Ovary (tissue), 7 donors: ENCODE measurements at regions not wholly inside any gene's neighbourhood (a gene's known extent, or its start where the extent isn't known, plus 50 kb on each side); places are given as distances from the start of the nearest gene placed in this dataset.

Experiments used
- DNase-seq, 5 donors: peaks; one replicate each; pipeline ENCODE4 v3.0.0-alpha.2; 2019 to 2020
- H3K27ac ChIP-seq, 2 donors: fragments of 200-600 bp; one replicate each; pipeline versions ENCODE4 v1.5.1 to v1.8.0; 2019 to 2022
- H3K27me3 ChIP-seq: fragments of 200-600 bp; one replicate; pipeline ENCODE4 v1.8.0; 2022
- H3K36me3 ChIP-seq: fragments of 200-600 bp; sonication (generic); one replicate; pipeline ENCODE4 v1.5.1; 2019
- H3K4me1 ChIP-seq: one replicate; pipeline ENCODE4 v1.8.1; 2013; ENCODE audit warnings: mild to moderate bottlenecking, moderate library complexity; ENCODE audit not compliant: insufficient read depth
- H3K4me3 ChIP-seq: fragments of 200-600 bp; sonication (generic); one replicate; pipeline ENCODE4 v1.5.1; 2017
- H3K9me3 ChIP-seq, 2 donors: fragments of 200-600 bp in 1 of 2; sonication (generic) in 1 of 2; one replicate each; pipeline versions ENCODE4 v1.5.1 to v1.8.1; 2013 to 2019; ENCODE audit warnings: mild to moderate bottlenecking in 1 of 2, moderate library complexity in 1 of 2
- EP300 ChIP-seq: sonication (generic); formaldehyde crosslinking; IDR thresholded peaks from one replicate; pipeline ENCODE4 v1.6.1; 2017; ENCODE audit warnings: antibody characterized with exemption
- POLR2A ChIP-seq: fragments of 450-650 bp; IDR thresholded peaks from one replicate; pipeline ENCODE4 v1.6.1; 2017; ENCODE audit warnings: antibody characterized with exemption, mild to moderate bottlenecking, moderate library complexity
- WGBS, 3 donors: extraction: QIAGEN DNeasy Blood & Tissue Kit in 1 of 3; methylation state at CpG; one replicate each; pipeline versions ENCODE4 v1.1.5 to v1.1.7; 2013 to 2017; 5-methylcytosine and 5-hydroxymethylcytosine counted together
- intact Hi-C, 4 donors: fragments of 100-400 bp; cut with DNase I; formaldehyde crosslinking; loops; one replicate each; pipeline versions ENCODE4 v1.11.0 to v1.15.1; 2022 to 2023
- TF ChIP-seq, protein P1 (sequence below), 3 donors: fragments of 450-650 bp in 2 of 3; fragments of 200-600 bp in 1 of 3; IDR thresholded peaks; one replicate each; pipeline versions ENCODE4 v1.5.1 to v1.8.0; 2016 to 2022; ENCODE audit warnings: antibody characterized with exemption in 3 of 3, mild to moderate bottlenecking in 1 of 3
- donor health status: DM: no; HTN: no; CAD: no; lungs with moderate emphysema.
- donor health status: DM: no; HTN: no; CAD: no.
- donor health status: Bipolar disorder and iron deficiency.
- donor health status: DM: no; HTN: no; CAD: no.
- donor health status: DM: yes; HTN: yes; CAD: no.

DNA sequence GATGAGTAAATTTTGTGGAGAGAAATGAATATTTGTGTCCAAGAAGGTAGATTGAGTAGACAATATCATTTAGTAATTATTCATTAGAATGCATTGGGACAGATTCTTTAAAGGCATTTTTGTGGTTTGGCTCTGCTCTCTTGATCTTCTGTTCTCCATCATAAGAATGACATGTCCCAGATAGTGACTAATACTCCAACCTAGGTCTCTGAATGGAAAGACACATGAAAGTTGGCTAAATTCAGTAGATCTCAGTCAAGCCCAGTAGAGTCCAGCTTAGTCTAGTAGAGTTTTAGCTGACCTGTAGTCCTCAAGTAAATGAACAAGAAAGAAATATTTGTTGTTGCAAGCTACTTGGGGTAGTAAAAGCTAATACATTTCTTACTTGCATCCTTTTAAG, 61.8 kb upstream of the DNAH14 start:
- DNase-seq, result no peak
- no peaks in the 10 kb centered on the region for H3K27me3 ChIP-seq
- TF ChIP-seq POLR2A (no peak), EP300 (no peak)
- TF ChIP-seq, protein P1, sequence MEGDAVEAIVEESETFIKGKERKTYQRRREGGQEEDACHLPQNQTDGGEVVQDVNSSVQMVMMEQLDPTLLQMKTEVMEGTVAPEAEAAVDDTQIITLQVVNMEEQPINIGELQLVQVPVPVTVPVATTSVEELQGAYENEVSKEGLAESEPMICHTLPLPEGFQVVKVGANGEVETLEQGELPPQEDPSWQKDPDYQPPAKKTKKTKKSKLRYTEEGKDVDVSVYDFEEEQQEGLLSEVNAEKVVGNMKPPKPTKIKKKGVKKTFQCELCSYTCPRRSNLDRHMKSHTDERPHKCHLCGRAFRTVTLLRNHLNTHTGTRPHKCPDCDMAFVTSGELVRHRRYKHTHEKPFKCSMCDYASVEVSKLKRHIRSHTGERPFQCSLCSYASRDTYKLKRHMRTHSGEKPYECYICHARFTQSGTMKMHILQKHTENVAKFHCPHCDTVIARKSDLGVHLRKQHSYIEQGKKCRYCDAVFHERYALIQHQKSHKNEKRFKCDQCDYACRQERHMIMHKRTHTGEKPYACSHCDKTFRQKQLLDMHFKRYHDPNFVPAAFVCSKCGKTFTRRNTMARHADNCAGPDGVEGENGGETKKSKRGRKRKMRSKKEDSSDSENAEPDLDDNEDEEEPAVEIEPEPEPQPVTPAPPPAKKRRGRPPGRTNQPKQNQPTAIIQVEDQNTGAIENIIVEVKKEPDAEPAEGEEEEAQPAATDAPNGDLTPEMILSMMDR (IDR thresholded peaks at IDR 0.05), result no peak
- H3K4me3 ChIP-seq, result no peak overlapping the region
- H3K4me1 ChIP-seq, result no peaks in the 10 kb centered on the region
- no peak overlapping the region for H3K27ac ChIP-seq
- H3K36me3 ChIP-seq, result no peaks in the 10 kb centered on the region
- no peaks in the 10 kb centered on the region for H3K9me3 ChIP-seq
- intact Hi-C loops, result no loop called here

DNA sequence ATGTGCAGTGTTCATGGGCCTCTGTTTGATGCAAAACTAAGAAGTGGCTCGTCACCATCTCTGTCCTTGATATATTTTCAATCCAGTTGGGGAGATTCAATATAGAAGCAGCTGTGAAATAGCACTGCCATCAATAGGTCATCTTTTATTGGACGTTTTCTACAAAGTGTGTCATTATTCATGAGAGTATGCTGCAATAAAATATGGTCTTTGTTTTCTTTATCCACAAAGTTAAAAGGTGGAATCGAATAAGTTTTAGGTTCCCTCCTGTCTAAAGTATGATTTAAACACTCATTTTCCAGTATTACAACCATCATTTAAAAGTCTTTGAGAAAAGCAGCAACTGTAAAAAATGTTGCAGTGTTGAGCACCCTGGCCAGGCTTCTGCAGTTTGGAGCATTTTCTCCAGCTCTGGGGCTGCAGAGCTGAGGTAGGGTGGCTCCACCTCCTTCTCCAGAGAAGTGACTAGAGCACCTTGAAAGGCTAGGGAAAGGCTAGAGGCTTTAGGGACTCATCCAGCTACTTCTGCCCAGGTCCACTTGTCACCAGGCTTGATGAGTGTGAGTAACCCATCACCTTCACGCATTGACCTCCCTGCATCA, 56.5 kb upstream of the DNAH14 start:
- H3K36me3 ChIP-seq, result no peaks in the 10 kb centered on the region
- H3K27ac ChIP-seq, result no peak overlapping the region
- TF ChIP-seq POLR2A (no peak), EP300 (no peak)
- TF ChIP-seq, protein P1 (IDR thresholded peaks at IDR 0.05), result no peak
- intact Hi-C loops, result no loop called here
- no peaks in the 10 kb centered on the region for H3K27me3 ChIP-seq
- no peaks in the 10 kb centered on the region for H3K9me3 ChIP-seq
- H3K4me3 ChIP-seq, result no peak overlapping the region
- 55 to 62% (median 55%) methylated on average over 4 of the region's 4 CpGs for WGBS, 3 donors
- DNase-seq, result no peak
- H3K4me1 ChIP-seq, result no peaks in the 10 kb centered on the region

DNA sequence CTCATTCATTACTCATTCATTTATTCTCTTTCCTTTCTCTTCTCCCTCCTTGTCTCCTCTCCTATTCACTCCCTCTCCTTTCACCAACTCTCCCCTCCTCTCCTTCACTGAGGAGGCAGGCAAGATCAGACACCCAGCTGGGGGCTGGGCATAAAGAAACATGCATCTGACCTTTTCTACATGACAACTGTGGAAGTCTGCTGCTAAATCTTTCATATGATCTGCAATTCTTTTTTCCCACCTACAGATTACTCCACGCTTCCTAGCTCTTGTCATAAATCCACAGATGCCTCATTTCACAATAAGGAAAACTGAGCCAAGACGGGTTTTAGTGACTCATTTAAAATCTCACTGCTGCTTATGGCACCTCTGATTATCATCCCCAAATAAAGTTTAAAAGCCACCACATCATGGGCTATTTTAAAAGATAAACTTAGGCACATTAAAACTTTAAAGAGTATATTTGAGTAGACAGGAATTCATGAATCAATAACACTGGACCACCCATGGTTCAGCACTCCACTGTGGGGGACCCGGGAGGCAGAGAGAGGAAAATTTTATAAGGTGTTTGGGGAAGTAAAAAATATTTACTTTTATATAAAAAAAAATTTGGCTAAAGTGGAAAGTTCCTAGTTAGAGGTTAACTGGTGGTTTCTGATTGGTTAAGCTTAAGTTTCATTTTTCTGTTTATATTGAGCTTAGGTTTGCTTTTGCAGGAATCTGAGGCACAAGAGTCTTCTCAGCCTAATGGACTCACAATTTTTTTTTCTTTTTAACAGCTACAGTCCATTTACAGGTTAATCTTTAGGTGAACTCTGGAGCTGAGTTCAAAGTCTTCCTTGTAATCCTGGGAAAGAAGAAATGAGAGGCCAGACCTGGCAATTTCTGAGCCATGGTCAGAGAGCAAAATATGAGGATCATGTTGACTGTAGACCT, 55.8 kb upstream of the DNAH14 start:
- no peak for DNase-seq
- H3K36me3 ChIP-seq, result no peaks in the 10 kb centered on the region
- H3K27ac ChIP-seq, result no peak overlapping the region
- no peaks in the 10 kb centered on the region for H3K27me3 ChIP-seq
- no peak overlapping the region for H3K4me3 ChIP-seq
- no peaks in the 10 kb centered on the region for H3K4me1 ChIP-seq
- H3K9me3 ChIP-seq, result no peaks in the 10 kb centered on the region
- TF ChIP-seq EP300 (no peak), POLR2A (no peak)
- TF ChIP-seq, protein P1 (IDR thresholded peaks at IDR 0.05), result no peak
- intact Hi-C loops, result no loop called here
- 8 to 15% (median 10%) methylated on average over 3 of the region's 3 CpGs for WGBS, 3 donors

DNA sequence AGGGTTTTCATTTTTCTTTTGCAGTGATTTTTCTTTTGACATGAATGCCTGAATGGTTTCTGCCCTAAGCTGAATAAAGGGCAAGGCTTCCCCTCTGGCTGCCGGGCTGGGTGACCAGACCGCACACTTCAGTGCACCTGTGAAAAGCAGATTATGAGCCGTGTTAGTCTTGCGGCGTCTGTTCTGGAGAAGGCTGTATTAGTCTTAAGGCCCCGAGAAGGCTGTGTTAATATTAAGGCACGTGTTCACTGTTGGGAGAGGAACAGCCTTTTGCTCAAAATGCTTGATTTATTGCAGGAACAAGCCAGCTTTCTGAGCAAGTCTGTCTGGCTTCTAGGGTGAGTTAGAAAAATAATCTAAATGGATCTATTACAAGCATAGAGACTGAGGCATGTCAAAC, 54.7 kb upstream of the DNAH14 start:
- no peak overlapping the region for H3K4me3 ChIP-seq
- H3K36me3 ChIP-seq, result no peaks in the 10 kb centered on the region
- H3K4me1 ChIP-seq, result no peaks in the 10 kb centered on the region
- no peaks in the 10 kb centered on the region for H3K27me3 ChIP-seq
- WGBS, 3 donors, result 21 to 40% (median 29%) methylated on average over 7 of the region's 7 CpGs
- H3K9me3 ChIP-seq, result no peaks in the 10 kb centered on the region
- H3K27ac ChIP-seq, result no peak overlapping the region
- intact Hi-C loops, result no loop called here
- no peak for DNase-seq
- TF ChIP-seq, protein P1 (IDR thresholded peaks at IDR 0.05), result no peak
- TF ChIP-seq EP300 (no peak), POLR2A (no peak)
